HUES48 (cell line): ENCODE measurements at regions not wholly inside any gene's neighbourhood (a gene's known extent, or its start where the extent isn't known, plus 50 kb on each side); places are given as distances from the start of the nearest gene placed in this dataset.

Source experiments
- H3K27ac ChIP-seq: one replicate; pipeline ENCODE4 v1.7.0; 2013; ENCODE audit warnings: low read depth, low read length, inconsistent platforms
- H3K27me3 ChIP-seq: 2 replicates; pipeline ENCODE4 v1.6.1; 2013; ENCODE audit warnings: mild to moderate bottlenecking, low read length; ENCODE audit not compliant: control insufficient read depth, insufficient read depth
- H3K36me3 ChIP-seq: 2 replicates; pipeline ENCODE4 v1.6.1; 2013; ENCODE audit warnings: low read length; ENCODE audit not compliant: control insufficient read depth, insufficient read depth
- H3K4me1 ChIP-seq: 2 replicates; pipeline ENCODE4 v1.6.1; 2013; ENCODE audit warnings: mild to moderate bottlenecking, low read length; ENCODE audit not compliant: control insufficient read depth, insufficient read depth
- H3K4me3 ChIP-seq: 2 replicates; pipeline ENCODE4 v1.5.1; 2013; ENCODE audit warnings: mild to moderate bottlenecking, low read depth, low read length
- H3K9ac ChIP-seq: 2 replicates; pipeline ENCODE4 v1.6.1; 2013; ENCODE audit warnings: mild to moderate bottlenecking, low read depth, low read length, moderate library complexity
- H3K9me3 ChIP-seq: 2 replicates; pipeline ENCODE4 v1.6.1; 2013; ENCODE audit warnings: low read length; ENCODE audit not compliant: control insufficient read depth, insufficient read depth

GRCh38 chr4:108303488-108304177 is 134.9 kb upstream of the LEF1 start:
- Histone ChIP-seq H3K27ac (no peak overlapping the region), H3K9ac (no peak overlapping the region), H3K9me3 (no peaks in the 10 kb centered on the region), H3K4me1 (peaks cover 13% of the 10 kb centered on the region; the same call in 1 of the 2 replicates), H3K36me3 (no peaks in the 10 kb centered on the region), H3K27me3 (no peaks in the 10 kb centered on the region), H3K4me3 (no peak overlapping the region)

DNA sequence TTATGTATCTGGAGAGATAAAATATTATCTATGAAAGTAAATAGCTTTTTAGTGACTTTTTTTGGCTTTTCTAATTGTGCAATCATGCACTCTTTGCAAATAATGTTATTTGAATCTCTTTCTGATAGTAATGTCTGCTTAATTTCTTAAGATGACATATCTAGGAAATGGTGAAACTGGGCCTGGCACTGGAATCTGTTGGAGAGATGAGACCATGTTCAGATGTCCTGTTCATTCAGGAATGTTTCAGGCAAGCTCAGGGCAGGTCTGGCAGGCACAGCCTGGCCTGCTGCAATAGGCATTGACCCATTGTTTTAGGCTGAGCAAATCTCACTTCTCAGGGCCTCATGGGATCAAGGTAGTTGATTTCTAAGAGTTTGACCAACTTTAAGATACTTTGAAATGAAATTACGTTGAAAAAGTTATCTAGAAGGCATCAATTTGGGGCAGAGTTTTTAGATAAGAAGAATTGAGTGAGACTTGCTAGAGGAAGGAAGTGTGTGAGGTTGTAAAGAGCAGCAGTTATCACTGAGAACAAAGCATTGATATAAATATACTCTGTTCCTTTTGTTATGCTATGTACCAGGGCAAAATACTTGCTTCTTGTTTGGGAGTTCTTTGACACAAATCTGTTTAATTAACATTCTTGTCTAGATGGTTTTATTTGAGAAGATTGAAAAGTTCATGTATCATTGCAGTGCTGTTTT is 133.0 kb upstream of the LEF1 start:
- no peaks in the 10 kb centered on the region for H3K27me3 ChIP-seq
- peaks cover 13% of the 10 kb centered on the region; the same call in 1 of the 2 replicates for H3K4me1 ChIP-seq
- no peak overlapping the region for H3K4me3 ChIP-seq
- no peak overlapping the region for H3K9ac ChIP-seq
- H3K36me3 ChIP-seq = no peaks in the 10 kb centered on the region
- no peak overlapping the region for H3K27ac ChIP-seq
- no peaks in the 10 kb centered on the region for H3K9me3 ChIP-seq

- H3K4me1 ChIP-seq = no peaks in the 10 kb centered on the region
- no peaks in the 10 kb centered on the region for H3K27me3 ChIP-seq
- H3K27ac ChIP-seq = no peak overlapping the region
- no peak overlapping the region for H3K9ac ChIP-seq
- no peaks in the 10 kb centered on the region for H3K9me3 ChIP-seq
- no peaks in the 10 kb centered on the region for H3K36me3 ChIP-seq
- no peak overlapping the region for H3K4me3 ChIP-seq
Measured at GRCh38 chr4:108297605-108298004, 128.9 kb upstream of the LEF1 start.

GRCh38 chr4:108292229-108292628 is 123.5 kb upstream of the LEF1 start:
- no peaks in the 10 kb centered on the region for H3K4me1 ChIP-seq
- H3K9me3 ChIP-seq = no peaks in the 10 kb centered on the region
- H3K9ac ChIP-seq = no peak overlapping the region
- no peaks in the 10 kb centered on the region for H3K27me3 ChIP-seq
- no peak overlapping the region for H3K27ac ChIP-seq
- H3K36me3 ChIP-seq = no peaks in the 10 kb centered on the region
- H3K4me3 ChIP-seq = no peak overlapping the region

DNA sequence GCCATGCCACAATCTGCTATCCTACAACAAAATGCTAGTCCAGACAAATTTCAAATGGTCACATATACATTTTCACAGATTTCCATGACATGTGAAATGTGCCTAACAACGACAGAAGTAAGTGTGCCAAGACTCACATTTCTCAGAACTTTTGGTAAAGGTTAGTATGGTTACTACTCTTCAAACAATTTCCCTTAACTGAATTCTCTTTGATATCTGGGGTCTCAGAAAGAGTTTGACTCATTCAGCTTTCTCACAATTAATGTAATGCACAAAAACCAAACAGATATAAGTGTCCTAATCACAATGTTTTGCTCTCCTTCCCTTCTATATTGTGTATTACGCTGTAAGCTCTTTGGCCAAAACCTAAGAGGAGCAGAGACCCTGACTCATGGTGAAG is 122.4 kb upstream of the LEF1 start:
- Histone ChIP-seq H3K27ac (no peak overlapping the region), H3K36me3 (no peaks in the 10 kb centered on the region), H3K4me1 (no peaks in the 10 kb centered on the region), H3K9ac (no peak overlapping the region), H3K27me3 (no peaks in the 10 kb centered on the region), H3K9me3 (no peaks in the 10 kb centered on the region), H3K4me3 (no peak overlapping the region)

- Histone ChIP-seq H3K9ac (no peak overlapping the region), H3K27me3 (no peaks in the 10 kb centered on the region), H3K27ac (no peak overlapping the region), H3K4me3 (no peak overlapping the region), H3K9me3 (no peaks in the 10 kb centered on the region), H3K4me1 (0 out of 2 replicates have a peak, but pooled peaks cover 10% of the 10 kb centered on the region), H3K36me3 (no peaks in the 10 kb centered on the region)
Measured at GRCh38 chr4:108287834-108288413, 119.2 kb upstream of the LEF1 start.

GRCh38 chr4:108280072-108280471 is 111.3 kb upstream of the LEF1 start:
- H3K9ac ChIP-seq = no peak overlapping the region
- 0 out of 2 replicates have a peak, but pooled peaks cover 16% of the 10 kb centered on the region for H3K4me1 ChIP-seq
- H3K27me3 ChIP-seq = no peaks in the 10 kb centered on the region
- H3K36me3 ChIP-seq = no peaks in the 10 kb centered on the region
- H3K9me3 ChIP-seq = no peaks in the 10 kb centered on the region
- H3K4me3 ChIP-seq = no peak overlapping the region
- no peak overlapping the region for H3K27ac ChIP-seq

DNA sequence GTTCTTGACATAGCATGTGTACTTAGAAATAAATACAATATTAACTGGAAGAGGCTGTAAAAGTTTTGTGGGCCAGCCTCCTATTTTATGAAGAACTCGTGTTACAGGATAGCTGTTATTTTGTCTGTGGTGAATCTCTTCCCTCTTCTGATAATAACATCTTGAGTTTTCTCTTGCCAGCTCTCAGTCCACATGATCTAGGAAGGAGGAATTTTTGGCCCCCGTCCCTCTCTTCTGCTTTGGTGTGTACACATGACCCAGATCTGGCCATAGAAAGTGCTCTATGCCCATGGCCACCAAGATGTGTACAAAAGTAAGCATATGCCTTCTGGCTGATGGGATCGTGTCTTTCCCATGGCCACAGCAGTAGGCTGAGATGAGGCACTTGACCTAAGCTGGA is 108.0 kb upstream of the LEF1 start:
- Histone ChIP-seq H3K27me3 (no peaks in the 10 kb centered on the region), H3K4me3 (no peak overlapping the region), H3K9ac (no peak overlapping the region), H3K9me3 (no peaks in the 10 kb centered on the region), H3K4me1 (no peaks in the 10 kb centered on the region), H3K36me3 (no peaks in the 10 kb centered on the region), H3K27ac (no peak overlapping the region)

DNA sequence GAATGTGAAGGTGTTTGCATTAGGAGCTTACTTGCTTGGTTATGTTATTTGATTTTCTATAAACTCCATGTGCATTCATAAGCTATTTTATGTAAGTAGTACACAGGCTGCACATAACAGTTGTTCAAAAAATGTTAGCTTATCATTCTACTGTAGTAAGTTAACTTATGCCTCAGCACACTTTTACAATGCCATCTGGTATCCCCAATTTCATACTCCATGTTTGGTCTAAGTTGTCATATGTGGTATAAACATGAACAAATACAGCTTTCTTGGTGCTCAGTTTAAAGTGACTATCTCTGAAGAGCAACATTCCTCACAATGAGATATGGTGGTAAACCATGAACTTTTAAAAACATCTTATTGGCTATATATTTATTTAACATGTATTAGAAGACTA is 104.3 kb upstream of the LEF1 start:
- H3K27me3 ChIP-seq = no peaks in the 10 kb centered on the region
- no peak overlapping the region for H3K4me3 ChIP-seq
- H3K27ac ChIP-seq = no peak overlapping the region
- no peak overlapping the region for H3K9ac ChIP-seq
- no peaks in the 10 kb centered on the region for H3K36me3 ChIP-seq
- H3K9me3 ChIP-seq = no peaks in the 10 kb centered on the region
- no peaks in the 10 kb centered on the region for H3K4me1 ChIP-seq

GRCh38 chr4:108272561-108272960 is 103.8 kb upstream of the LEF1 start:
- no peak overlapping the region for H3K4me3 ChIP-seq
- no peaks in the 10 kb centered on the region for H3K36me3 ChIP-seq
- H3K27ac ChIP-seq = no peak overlapping the region
- no peaks in the 10 kb centered on the region for H3K4me1 ChIP-seq
- no peak overlapping the region for H3K9ac ChIP-seq
- H3K9me3 ChIP-seq = no peaks in the 10 kb centered on the region
- no peaks in the 10 kb centered on the region for H3K27me3 ChIP-seq

DNA sequence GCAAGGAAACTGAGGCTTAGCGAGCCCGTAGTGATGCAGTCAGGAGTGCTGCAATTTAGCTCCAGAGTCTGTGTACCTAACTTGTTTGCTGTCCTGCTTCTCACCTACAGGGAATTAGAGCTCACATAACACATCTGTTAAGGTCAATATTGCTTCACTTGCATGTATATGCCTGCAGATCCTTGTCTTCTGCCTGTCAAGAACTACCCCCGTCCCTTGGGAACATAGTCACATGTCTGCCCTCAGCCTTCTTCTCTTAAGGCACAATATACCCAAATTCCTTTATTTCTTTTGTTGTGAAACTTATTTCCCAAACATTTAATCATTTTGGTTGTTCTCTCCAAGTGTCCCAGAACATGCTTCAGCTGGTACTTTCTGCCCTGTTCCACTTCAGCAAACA is 103.3 kb upstream of the LEF1 start:
- H3K9me3 ChIP-seq = no peaks in the 10 kb centered on the region
- no peak overlapping the region for H3K4me3 ChIP-seq
- no peak overlapping the region for H3K27ac ChIP-seq
- H3K36me3 ChIP-seq = no peaks in the 10 kb centered on the region
- H3K9ac ChIP-seq = no peak overlapping the region
- H3K27me3 ChIP-seq = no peaks in the 10 kb centered on the region
- H3K4me1 ChIP-seq = no peaks in the 10 kb centered on the region
